Loucy (cell line): ENCODE measurements at regions not wholly inside any gene's neighbourhood (a gene's known extent, or its start where the extent isn't known, plus 50 kb on each side); places are given as distances from the start of the nearest gene placed in this dataset.
"Not testable (repeated sequence)": the region's sequence is repeated elsewhere in the genome, so short reads cannot be mapped to it uniquely, and the experiment has no call there.

Experiments
- H2AFZ ChIP-seq: fragments of 200-600 bp; sonication (generic); 2 replicates; pipeline ENCODE4 v1.6.0; 2016; ENCODE audit warnings: antibody characterized with exemption, mild to moderate bottlenecking, low read length, moderate library complexity
- H3F3A ChIP-seq: fragments of 200-600 bp; 2 replicates; pipeline ENCODE4 v1.6.0; 2016; ENCODE audit warnings: antibody characterized with exemption, low read depth, mild to moderate bottlenecking
- H3K27me3 ChIP-seq: fragments of 200-600 bp; sonication (generic); 2 replicates; pipeline ENCODE4 v1.6.1; 2014; ENCODE audit warnings: low read length, mild to moderate bottlenecking; ENCODE audit not compliant: insufficient read depth, poor library complexity, severe bottlenecking
- H3K36me3 ChIP-seq: fragments of 200-600 bp; sonication (generic); 2 replicates; pipeline ENCODE4 v1.6.1; 2016; ENCODE audit warnings: low read length; ENCODE audit not compliant: insufficient read depth
- H3K4me1 ChIP-seq: fragments of 200-600 bp; sonication (generic); 2 replicates; pipeline ENCODE4 v1.5.1; 2014; ENCODE audit warnings: low read length, mild to moderate bottlenecking; ENCODE audit not compliant: insufficient read depth, poor library complexity, severe bottlenecking
- H3K4me2 ChIP-seq: fragments of 200-600 bp; sonication (generic); 2 replicates; pipeline ENCODE4 v1.6.0; 2014; ENCODE audit warnings: antibody characterized with exemption, low read length, low read depth, mild to moderate bottlenecking; ENCODE audit not compliant: poor library complexity, severe bottlenecking
- H3K4me3 ChIP-seq: fragments of 200-600 bp; sonication (generic); 2 replicates; pipeline ENCODE4 v1.5.1; 2014; ENCODE audit warnings: low read length, mild to moderate bottlenecking, mixed read lengths; ENCODE audit not compliant: poor library complexity, severe bottlenecking
- H3K79me2 ChIP-seq: fragments of 200-600 bp; sonication (generic); 2 replicates; pipeline ENCODE4 v1.6.1; 2014; ENCODE audit warnings: low read length; ENCODE audit not compliant: insufficient read depth
- H3K9ac ChIP-seq: fragments of 200-600 bp; sonication (generic); 2 replicates; pipeline ENCODE4 v1.6.0; 2014; ENCODE audit warnings: mild to moderate bottlenecking, low read depth, low read length, moderate library complexity; ENCODE audit not compliant: poor library complexity, severe bottlenecking
- H3K9me2 ChIP-seq: fragments of 200-600 bp; sonication (generic); replicated peaks from 2 replicates; pipeline ENCODE4 v1.6.1; 2016; ENCODE audit warnings: low read depth, low read length, mixed read lengths
- H3K9me3 ChIP-seq: fragments of 200-600 bp; sonication (generic); 2 replicates; pipeline ENCODE4 v1.6.1; 2014; ENCODE audit warnings: mild to moderate bottlenecking, antibody characterized with exemption, low read length, low read depth; ENCODE audit not compliant: insufficient read depth
- H4K20me1 ChIP-seq: fragments of 200-600 bp; sonication (generic); 2 replicates; pipeline ENCODE4 v1.6.0; 2014; ENCODE audit warnings: antibody characterized with exemption, low read length, mild to moderate bottlenecking; ENCODE audit not compliant: insufficient read depth, poor library complexity, severe bottlenecking
- EZH2phosphoT487 ChIP-seq: fragments of 200-600 bp; IDR thresholded peaks from 2 replicates; pipeline ENCODE4 v1.6.1; 2018; ENCODE audit warnings: antibody characterized with exemption, mild to moderate bottlenecking, moderate library complexity, borderline replicate concordance
- TF ChIP-seq, protein P1 (sequence below): fragments of 200-600 bp; sonication (generic); conservative IDR thresholded peaks from 2 replicates; pipeline ENCODE4 v1.5.1; 2014; ENCODE audit warnings: mild to moderate bottlenecking, antibody characterized with exemption, low read length

DNA sequence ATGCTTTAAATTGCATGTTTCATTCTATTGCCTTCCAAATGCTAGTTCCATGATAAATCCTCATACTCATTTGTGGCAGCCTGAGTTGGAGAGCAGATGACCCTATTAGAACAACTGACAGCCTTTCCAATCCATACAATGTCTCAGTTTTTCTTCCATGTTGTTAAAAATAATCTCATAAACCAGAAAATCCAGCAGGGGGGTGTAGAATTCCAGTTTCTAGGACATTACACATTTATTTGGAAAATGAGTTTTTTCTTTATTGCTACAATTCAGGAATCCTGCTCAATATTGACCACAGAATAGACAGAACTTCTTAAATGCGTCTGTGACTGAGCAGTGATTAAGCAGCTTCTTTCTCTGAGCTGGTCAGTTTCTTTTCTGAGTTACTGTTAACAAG is 174.2 kb upstream of the ATP10A start:
- no peaks in the 10 kb centered on the region for H3K27me3 ChIP-seq
- no peak overlapping the region for H2AFZ ChIP-seq
- no peak overlapping the region for H3K4me2 ChIP-seq
- H3F3A ChIP-seq: no peaks in the 10 kb centered on the region
- no peaks in the 10 kb centered on the region for H3K9me3 ChIP-seq
- no peaks in the 10 kb centered on the region for H4K20me1 ChIP-seq
- H3K4me3 ChIP-seq: no peak overlapping the region
- no peak overlapping the region for H3K9ac ChIP-seq
- TF ChIP-seq, protein P1, sequence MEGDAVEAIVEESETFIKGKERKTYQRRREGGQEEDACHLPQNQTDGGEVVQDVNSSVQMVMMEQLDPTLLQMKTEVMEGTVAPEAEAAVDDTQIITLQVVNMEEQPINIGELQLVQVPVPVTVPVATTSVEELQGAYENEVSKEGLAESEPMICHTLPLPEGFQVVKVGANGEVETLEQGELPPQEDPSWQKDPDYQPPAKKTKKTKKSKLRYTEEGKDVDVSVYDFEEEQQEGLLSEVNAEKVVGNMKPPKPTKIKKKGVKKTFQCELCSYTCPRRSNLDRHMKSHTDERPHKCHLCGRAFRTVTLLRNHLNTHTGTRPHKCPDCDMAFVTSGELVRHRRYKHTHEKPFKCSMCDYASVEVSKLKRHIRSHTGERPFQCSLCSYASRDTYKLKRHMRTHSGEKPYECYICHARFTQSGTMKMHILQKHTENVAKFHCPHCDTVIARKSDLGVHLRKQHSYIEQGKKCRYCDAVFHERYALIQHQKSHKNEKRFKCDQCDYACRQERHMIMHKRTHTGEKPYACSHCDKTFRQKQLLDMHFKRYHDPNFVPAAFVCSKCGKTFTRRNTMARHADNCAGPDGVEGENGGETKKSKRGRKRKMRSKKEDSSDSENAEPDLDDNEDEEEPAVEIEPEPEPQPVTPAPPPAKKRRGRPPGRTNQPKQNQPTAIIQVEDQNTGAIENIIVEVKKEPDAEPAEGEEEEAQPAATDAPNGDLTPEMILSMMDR: no peak
- TF ChIP-seq EZH2phosphoT487: no peak
- no peaks in the 10 kb centered on the region for H3K36me3 ChIP-seq
- no peaks in the 10 kb centered on the region for H3K4me1 ChIP-seq
- no peaks in the 10 kb centered on the region for H3K79me2 ChIP-seq
- H3K9me2 ChIP-seq: no peaks in the 10 kb centered on the region

DNA sequence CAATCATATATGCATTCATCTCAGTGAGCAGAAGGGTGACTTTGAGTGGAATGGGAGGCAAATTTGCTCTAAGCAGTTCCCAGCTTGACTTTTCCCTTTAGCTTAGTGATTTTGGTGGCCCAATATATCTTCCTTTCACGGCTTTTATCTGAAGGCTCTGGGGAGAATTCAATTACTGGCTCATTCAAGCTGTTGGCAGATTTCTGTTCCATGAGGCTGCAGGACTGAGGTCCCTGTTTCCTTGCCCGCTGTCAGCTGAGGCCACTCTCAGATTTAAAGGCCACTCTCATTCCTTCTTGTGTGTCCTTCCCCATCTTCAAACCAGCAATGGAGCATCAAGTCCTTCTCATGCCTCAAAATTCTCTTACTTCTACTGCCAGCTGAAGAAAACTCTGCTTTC is 170.4 kb upstream of the ATP10A start:
- no peaks in the 10 kb centered on the region for H3K27me3 ChIP-seq
- no peaks in the 10 kb centered on the region for H3K4me1 ChIP-seq
- no peak overlapping the region for H3K4me2 ChIP-seq
- no peaks in the 10 kb centered on the region for H3F3A ChIP-seq
- H3K9ac ChIP-seq: no peak overlapping the region
- no peaks in the 10 kb centered on the region for H3K9me2 ChIP-seq
- no peak for TF ChIP-seq EZH2phosphoT487
- TF ChIP-seq, protein P1: no peak
- no peaks in the 10 kb centered on the region for H3K9me3 ChIP-seq
- H3K79me2 ChIP-seq: no peaks in the 10 kb centered on the region
- no peak overlapping the region for H3K4me3 ChIP-seq
- H4K20me1 ChIP-seq: no peaks in the 10 kb centered on the region
- no peaks in the 10 kb centered on the region for H3K36me3 ChIP-seq
- H2AFZ ChIP-seq: no peak overlapping the region

DNA sequence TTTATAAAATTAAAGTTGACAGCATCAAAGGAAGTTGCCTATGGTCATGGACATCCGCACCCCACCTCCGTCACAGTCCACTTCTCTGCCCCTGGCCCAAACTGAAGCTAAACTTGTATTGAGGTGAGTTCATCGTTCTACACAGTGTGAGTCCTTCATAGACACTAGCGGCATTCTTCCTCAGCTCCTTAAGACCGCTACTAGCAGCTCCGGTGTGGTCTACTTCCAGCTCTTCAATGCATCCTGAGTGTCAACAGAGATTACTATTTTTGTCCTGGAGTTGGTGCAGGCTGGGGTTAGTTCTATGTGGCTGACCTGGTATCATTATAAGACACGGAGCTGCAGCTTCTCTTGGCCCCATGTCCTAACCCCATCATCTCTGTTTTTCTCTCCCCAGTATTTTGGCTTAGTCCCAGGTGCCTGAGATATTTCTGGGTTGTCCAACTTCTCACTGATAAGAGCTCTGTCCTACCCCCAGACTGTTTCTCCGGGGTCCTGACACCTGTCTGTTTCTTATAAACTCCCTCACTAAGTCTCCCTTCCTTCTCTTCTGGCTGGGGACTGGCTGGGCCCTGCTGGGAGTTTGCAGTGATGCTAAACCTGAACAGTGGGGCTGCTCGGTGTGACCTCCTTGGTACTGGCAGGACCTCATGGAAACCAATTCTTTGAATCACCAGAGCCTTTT is 169.2 kb upstream of the ATP10A start:
- no peaks in the 10 kb centered on the region for H3K27me3 ChIP-seq
- no peak overlapping the region for H2AFZ ChIP-seq
- no peaks in the 10 kb centered on the region for H3K9me2 ChIP-seq
- no peaks in the 10 kb centered on the region for H3K79me2 ChIP-seq
- H3K4me3 ChIP-seq: no peak overlapping the region
- no peaks in the 10 kb centered on the region for H3F3A ChIP-seq
- H3K9me3 ChIP-seq: peaks cover 3% of the 10 kb centered on the region; the same call in 1 of the 2 replicates
- H3K36me3 ChIP-seq: no peaks in the 10 kb centered on the region
- H3K9ac ChIP-seq: no peak overlapping the region
- no peak overlapping the region for H3K4me2 ChIP-seq
- H4K20me1 ChIP-seq: no peaks in the 10 kb centered on the region
- H3K4me1 ChIP-seq: no peaks in the 10 kb centered on the region
- TF ChIP-seq EZH2phosphoT487: no peak
- TF ChIP-seq, protein P1: no peak

DNA sequence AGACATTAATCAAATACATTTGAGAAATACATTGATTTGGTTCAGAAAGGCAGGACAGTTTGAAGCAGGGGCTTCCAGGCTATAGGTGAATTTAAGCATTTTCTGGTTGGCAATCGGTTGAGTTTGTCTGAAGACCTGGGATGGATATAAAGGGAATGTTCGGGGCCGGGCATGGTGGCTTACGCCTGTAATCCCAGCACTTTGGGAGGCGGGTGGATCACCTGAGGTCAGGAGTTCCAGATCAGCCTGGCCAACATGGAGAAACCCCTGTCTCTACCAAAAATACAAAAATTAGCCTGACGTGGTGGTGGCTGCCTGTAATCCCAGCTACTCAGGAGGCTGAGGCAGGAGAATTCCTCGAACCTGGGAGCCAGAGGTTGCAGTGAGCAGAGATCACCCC is 166.5 kb upstream of the ATP10A start:
- H3K9me2 ChIP-seq, H3K4me1 ChIP-seq, H4K20me1 ChIP-seq, H2AFZ ChIP-seq, H3K4me2 ChIP-seq, H3K36me3 ChIP-seq, H3F3A ChIP-seq, H3K4me3 ChIP-seq, H3K79me2 ChIP-seq, H3K27me3 ChIP-seq, H3K9ac ChIP-seq, H3K9me3 ChIP-seq: not testable (repeated sequence)
